Activated CD8-positive, alpha-beta T cell treated with anti-CD3 and anti-CD28 coated beads, Interleukin-2, amount 10 ng/mL, durations not matched to agents 7 days and 5 days (primary cell): ENCODE measurements at regions not wholly inside any gene's neighbourhood (a gene's known extent, or its start where the extent isn't known, plus 50 kb on each side); places are given as distances from the start of the nearest gene placed in this dataset.

Experiments used
- ATAC-seq: fragments of 150-1000 bp; cut with Tn5 transposase; one replicate; pipeline ENCODE4 v1.10.0; 2021; ENCODE audit warnings: moderate library complexity
- CTCF ChIA-PET: fragments of 350-600 bp; sonication (Branson Sonifier 250); formaldehyde crosslinking; loops from one replicate; lab custom pipeline; 2021; ENCODE audit warnings: antibody characterized with exemption; lab: Charles Lee
- POLR2A ChIA-PET: fragments of 350-600 bp; sonication (Branson Sonifier 250); formaldehyde crosslinking; loops from one replicate; lab custom pipeline; 2021; ENCODE audit warnings: antibody characterized with exemption; lab: Charles Lee
- DNase-seq: peaks from one replicate; pipeline ENCODE4 v3.0.0-alpha.2; 2020
- H3K27ac Mint-ChIP-seq: one replicate; pipeline ENCODE4 v1.8.0; 2021; ENCODE audit warnings: mild to moderate bottlenecking, mixed read lengths
- H3K27me3 Mint-ChIP-seq: one replicate; pipeline ENCODE4 v1.8.0; 2021; ENCODE audit warnings: low read depth, mixed read lengths
- H3K36me3 Mint-ChIP-seq: one replicate; pipeline ENCODE4 v1.8.0; 2021; ENCODE audit warnings: low read depth, mixed read lengths
- H3K4me1 Mint-ChIP-seq: one replicate; pipeline ENCODE4 v1.8.0; 2021; ENCODE audit warnings: low read depth, mixed read lengths
- H3K4me3 Mint-ChIP-seq: one replicate; pipeline ENCODE4 v1.8.0; 2021; ENCODE audit warnings: mild to moderate bottlenecking, mixed read lengths
- H3K9me3 Mint-ChIP-seq: one replicate; pipeline ENCODE4 v1.8.0; 2022; ENCODE audit warnings: mixed read lengths; ENCODE audit not compliant: insufficient read depth

DNA sequence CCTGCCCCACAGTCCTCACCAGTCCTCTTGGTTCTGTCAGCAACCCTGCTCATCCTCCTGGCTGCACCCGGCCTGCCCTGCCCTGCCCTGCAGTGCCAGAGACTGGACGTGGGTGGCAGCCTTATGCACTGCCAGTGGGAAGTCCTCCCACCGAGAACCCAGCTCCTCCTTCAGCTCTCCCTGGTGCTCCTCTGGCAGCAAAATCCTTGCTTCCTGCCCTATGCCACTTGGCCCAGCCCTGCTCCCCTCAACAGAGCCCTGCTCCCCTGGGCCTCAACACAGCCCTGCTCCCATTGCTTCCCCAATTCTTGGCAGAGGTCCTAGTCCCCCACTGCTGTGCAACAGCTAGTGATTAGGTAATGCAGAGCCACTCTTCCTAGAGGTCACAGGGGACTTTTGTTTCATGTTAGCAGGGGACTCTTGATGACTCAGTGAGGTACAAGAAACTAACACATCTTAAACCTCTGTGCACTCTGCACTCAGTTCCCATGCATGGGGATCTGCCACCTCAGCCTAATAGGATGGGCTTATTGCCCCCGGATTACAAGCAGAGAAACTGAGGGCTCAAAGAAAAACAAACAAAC is 58.0 kb upstream of the EDAR start:
- DNase-seq, result no peak
- Mint-ChIP-seq H3K27me3 (peaks cover 2% of the 10 kb centered on the region), H3K27ac (peak overlapping the region; percentile 39), H3K4me3 (no peak overlapping the region), H3K36me3 (no peaks in the 10 kb centered on the region), H3K4me1 (peaks cover 10% of the 10 kb centered on the region), H3K9me3 (no peaks in the 10 kb centered on the region)
- ChIA-PET CTCF (interaction anchor here (0.6 to 2.9 kb wide), 3 partner anchors 13 to 404 kb away, joined by 3 to 12 read pairs (median 4); no protein-coding TSS in a partner anchor), POLR2A (no interaction called here)
- no peak for ATAC-seq

DNA sequence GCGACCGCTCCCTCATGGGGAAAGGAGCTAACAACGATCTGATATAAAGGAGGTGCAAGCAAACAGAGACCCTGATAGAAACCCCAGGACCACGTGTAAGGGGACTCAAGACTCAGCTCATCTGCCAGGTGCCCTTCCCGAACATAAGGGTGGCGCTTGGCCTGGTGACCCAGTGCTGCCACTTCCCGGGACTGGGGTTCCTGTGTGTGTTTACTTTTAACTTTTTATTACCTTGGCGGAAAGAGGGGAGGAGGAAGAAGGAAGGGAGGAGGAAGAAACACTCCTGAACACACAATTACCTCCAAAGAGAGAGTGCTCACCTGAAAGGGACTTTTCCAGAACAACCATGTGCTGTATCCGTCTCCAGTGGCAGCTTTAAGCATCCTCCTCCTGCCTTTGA is 56.5 kb upstream of the EDAR start:
- Mint-ChIP-seq H3K4me1 (peaks cover 10% of the 10 kb centered on the region), H3K27me3 (peaks cover 2% of the 10 kb centered on the region), H3K4me3 (no peak overlapping the region), H3K27ac (no peak overlapping the region), H3K36me3 (no peaks in the 10 kb centered on the region), H3K9me3 (no peaks in the 10 kb centered on the region)
- ATAC-seq (no peak), DNase-seq (no peak)
- ChIA-PET POLR2A (interaction anchor here (1.0 kb wide), 1 partner anchor 14 kb away, joined by 6 read pairs; no protein-coding TSS in a partner anchor), CTCF (no interaction called here)

DNA sequence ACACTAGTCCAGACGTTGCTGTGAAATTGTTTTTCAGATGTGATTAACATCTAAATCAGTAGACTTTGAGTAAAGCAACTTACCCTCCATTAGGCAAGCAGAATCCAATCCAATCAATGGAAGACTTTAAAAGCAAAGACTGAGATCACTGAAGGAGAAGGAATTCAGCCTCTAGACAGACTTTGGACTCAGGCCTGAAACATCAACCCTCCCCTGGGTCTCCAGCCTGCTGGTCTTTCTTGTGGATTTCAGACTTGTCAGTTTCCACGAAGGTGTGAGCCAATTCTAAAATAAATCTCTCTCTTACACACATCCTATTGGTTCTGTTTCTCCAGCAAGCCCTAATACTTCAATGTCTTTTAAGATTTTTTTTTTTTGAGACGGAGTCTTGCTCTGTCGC is 50.0 kb upstream of the EDAR start:
- DNase-seq (no peak), ATAC-seq (no peak)
- ChIA-PET CTCF (interaction anchor here (1.0 to 1.5 kb wide), 2 partner anchors 14 to 37 kb away, joined by 3 to 4 read pairs; no protein-coding TSS in a partner anchor), POLR2A (no interaction called here)
- H3K4me1 Mint-ChIP-seq, result no peaks in the 10 kb centered on the region
- H3K27ac Mint-ChIP-seq, result no peak overlapping the region
- no peak overlapping the region for H3K4me3 Mint-ChIP-seq
- H3K9me3 Mint-ChIP-seq, result no peaks in the 10 kb centered on the region
- H3K27me3 Mint-ChIP-seq, result peaks cover 5% of the 10 kb centered on the region
- H3K36me3 Mint-ChIP-seq, result peaks cover 3% of the 10 kb centered on the region
